ENCODE measurements at regions not wholly inside any gene's neighbourhood (a gene's known extent, or its start where the extent isn't known, plus 50 kb on each side); places are given as distances from the start of the nearest gene placed in this dataset.

DNA sequence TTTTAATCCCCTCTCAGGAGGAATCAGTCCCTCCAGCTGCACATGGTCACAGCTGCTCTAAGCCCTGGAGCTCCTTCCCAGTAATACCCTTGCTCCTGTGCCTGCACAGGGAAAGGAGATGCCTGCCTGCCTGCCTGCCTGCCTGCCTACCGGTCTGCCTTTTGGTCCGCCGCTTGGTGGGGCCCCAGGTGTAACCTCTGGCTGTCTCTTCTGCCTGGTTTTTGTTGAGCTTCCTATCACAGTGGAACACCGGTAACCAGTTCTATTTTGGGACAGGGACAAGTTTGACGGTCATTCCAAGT is 99.8 kb downstream of the DAD1 start (continued):
- TF ChIP-seq, protein P1, sequence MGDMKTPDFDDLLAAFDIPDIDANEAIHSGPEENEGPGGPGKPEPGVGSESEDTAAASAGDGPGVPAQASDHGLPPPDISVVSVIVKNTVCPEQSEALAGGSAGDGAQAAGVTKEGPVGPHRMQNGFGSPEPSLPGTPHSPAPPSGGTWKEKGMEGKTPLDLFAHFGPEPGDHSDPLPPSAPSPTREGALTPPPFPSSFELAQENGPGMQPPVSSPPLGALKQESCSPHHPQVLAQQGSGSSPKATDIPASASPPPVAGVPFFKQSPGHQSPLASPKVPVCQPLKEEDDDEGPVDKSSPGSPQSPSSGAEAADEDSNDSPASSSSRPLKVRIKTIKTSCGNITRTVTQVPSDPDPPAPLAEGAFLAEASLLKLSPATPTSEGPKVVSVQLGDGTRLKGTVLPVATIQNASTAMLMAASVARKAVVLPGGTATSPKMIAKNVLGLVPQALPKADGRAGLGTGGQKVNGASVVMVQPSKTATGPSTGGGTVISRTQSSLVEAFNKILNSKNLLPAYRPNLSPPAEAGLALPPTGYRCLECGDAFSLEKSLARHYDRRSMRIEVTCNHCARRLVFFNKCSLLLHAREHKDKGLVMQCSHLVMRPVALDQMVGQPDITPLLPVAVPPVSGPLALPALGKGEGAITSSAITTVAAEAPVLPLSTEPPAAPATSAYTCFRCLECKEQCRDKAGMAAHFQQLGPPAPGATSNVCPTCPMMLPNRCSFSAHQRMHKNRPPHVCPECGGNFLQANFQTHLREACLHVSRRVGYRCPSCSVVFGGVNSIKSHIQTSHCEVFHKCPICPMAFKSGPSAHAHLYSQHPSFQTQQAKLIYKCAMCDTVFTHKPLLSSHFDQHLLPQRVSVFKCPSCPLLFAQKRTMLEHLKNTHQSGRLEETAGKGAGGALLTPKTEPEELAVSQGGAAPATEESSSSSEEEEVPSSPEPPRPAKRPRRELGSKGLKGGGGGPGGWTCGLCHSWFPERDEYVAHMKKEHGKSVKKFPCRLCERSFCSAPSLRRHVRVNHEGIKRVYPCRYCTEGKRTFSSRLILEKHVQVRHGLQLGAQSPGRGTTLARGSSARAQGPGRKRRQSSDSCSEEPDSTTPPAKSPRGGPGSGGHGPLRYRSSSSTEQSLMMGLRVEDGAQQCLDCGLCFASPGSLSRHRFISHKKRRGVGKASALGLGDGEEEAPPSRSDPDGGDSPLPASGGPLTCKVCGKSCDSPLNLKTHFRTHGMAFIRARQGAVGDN (IDR thresholded peaks at IDR 0.05) = peak; percentile 22
- no peak for TF ChIP-seq NR2C1 (IDR thresholded peaks at IDR 0.05)
- no peak for TF ChIP-seq YBX1 (IDR thresholded peaks at IDR 0.05)
- no peak for TF ChIP-seq MTA3 (IDR thresholded peaks at IDR 0.05; ENCODE audit: borderline replicate concordance, low read length)
- TF ChIP-seq IRF4 (IDR thresholded peaks at IDR 0.05; ENCODE audit: low read depth, low read length) = no peak
- no peak for TF ChIP-seq ZNF207 (IDR thresholded peaks at IDR 0.05; ENCODE audit: borderline replicate concordance)
- peak; percentile 72 for TF ChIP-seq POLR2AphosphoS5 (IDR thresholded peaks at IDR 0.05; ENCODE audit: low read length)
- no peak for TF ChIP-seq HDGF (IDR thresholded peaks at IDR 0.05)
- no peak for TF ChIP-seq SREBF1 (IDR thresholded peaks at IDR 0.05; ENCODE audit: low read length)
- TF ChIP-seq POU2F2 (IDR thresholded peaks at IDR 0.05; ENCODE audit: borderline replicate concordance, low read depth, low read length) = peak; percentile 44; the same call in 1 of the 3 replicates
- TF ChIP-seq TCF7 (IDR thresholded peaks at IDR 0.05; ENCODE audit: borderline replicate concordance) = no peak
- TF ChIP-seq ELK1 (IDR thresholded peaks at IDR 0.05; ENCODE audit: low read depth, low read length) = no peak
- no peak for TF ChIP-seq NR2F1 (conservative IDR thresholded peaks at IDR 0.05)
- no peak for TF ChIP-seq MTA2 (IDR thresholded peaks at IDR 0.05; ENCODE audit: low read depth)
- TF ChIP-seq, protein P2, sequence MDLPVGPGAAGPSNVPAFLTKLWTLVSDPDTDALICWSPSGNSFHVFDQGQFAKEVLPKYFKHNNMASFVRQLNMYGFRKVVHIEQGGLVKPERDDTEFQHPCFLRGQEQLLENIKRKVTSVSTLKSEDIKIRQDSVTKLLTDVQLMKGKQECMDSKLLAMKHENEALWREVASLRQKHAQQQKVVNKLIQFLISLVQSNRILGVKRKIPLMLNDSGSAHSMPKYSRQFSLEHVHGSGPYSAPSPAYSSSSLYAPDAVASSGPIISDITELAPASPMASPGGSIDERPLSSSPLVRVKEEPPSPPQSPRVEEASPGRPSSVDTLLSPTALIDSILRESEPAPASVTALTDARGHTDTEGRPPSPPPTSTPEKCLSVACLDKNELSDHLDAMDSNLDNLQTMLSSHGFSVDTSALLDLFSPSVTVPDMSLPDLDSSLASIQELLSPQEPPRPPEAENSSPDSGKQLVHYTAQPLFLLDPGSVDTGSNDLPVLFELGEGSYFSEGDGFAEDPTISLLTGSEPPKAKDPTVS (IDR thresholded peaks at IDR 0.05; ENCODE audit: low read depth, low read length) = no peak
- TF ChIP-seq SUPT20H (IDR thresholded peaks at IDR 0.05; ENCODE audit: borderline replicate concordance, control insufficient read depth, low read depth, low read length) = no peak
- no peak for TF ChIP-seq MEF2B (IDR thresholded peaks at IDR 0.05; ENCODE audit: partially characterized antibody, poor library complexity, severe bottlenecking)
- TF ChIP-seq MXI1 (IDR thresholded peaks at IDR 0.05; ENCODE audit: low read depth, low read length) = no peak
- no peak for TF ChIP-seq SPI1 (IDR thresholded peaks at IDR 0.05; ENCODE audit: borderline replicate concordance, insufficient read depth, low read depth, low read length)
- TF ChIP-seq, protein P3, sequence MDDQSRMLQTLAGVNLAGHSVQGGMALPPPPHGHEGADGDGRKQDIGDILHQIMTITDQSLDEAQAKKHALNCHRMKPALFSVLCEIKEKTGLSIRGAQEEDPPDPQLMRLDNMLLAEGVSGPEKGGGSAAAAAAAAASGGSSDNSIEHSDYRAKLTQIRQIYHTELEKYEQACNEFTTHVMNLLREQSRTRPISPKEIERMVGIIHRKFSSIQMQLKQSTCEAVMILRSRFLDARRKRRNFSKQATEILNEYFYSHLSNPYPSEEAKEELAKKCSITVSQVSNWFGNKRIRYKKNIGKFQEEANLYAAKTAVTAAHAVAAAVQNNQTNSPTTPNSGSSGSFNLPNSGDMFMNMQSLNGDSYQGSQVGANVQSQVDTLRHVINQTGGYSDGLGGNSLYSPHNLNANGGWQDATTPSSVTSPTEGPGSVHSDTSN (IDR thresholded peaks at IDR 0.05; ENCODE audit: insufficient replicate concordance, low read depth, low read length) = no peak
- TF ChIP-seq, protein P4, sequence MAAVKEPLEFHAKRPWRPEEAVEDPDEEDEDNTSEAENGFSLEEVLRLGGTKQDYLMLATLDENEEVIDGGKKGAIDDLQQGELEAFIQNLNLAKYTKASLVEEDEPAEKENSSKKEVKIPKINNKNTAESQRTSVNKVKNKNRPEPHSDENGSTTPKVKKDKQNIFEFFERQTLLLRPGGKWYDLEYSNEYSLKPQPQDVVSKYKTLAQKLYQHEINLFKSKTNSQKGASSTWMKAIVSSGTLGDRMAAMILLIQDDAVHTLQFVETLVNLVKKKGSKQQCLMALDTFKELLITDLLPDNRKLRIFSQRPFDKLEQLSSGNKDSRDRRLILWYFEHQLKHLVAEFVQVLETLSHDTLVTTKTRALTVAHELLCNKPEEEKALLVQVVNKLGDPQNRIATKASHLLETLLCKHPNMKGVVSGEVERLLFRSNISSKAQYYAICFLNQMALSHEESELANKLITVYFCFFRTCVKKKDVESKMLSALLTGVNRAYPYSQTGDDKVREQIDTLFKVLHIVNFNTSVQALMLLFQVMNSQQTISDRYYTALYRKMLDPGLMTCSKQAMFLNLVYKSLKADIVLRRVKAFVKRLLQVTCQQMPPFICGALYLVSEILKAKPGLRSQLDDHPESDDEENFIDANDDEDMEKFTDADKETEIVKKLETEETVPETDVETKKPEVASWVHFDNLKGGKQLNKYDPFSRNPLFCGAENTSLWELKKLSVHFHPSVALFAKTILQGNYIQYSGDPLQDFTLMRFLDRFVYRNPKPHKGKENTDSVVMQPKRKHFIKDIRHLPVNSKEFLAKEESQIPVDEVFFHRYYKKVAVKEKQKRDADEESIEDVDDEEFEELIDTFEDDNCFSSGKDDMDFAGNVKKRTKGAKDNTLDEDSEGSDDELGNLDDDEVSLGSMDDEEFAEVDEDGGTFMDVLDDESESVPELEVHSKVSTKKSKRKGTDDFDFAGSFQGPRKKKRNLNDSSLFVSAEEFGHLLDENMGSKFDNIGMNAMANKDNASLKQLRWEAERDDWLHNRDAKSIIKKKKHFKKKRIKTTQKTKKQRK (IDR thresholded peaks at IDR 0.05; ENCODE audit: low read depth, low read length) = no peak
- TF ChIP-seq FOXM1 (IDR thresholded peaks at IDR 0.05; ENCODE audit: low read depth, low read length) = no peak
